ENCODE measurements at regions not wholly inside any gene's neighbourhood (a gene's known extent, or its start where the extent isn't known, plus 50 kb on each side); places are given as distances from the start of the nearest gene placed in this dataset.
"Not testable (repeated sequence)": the region's sequence is repeated elsewhere in the genome, so short reads cannot be mapped to it uniquely, and the experiment has no call there.

DNA sequence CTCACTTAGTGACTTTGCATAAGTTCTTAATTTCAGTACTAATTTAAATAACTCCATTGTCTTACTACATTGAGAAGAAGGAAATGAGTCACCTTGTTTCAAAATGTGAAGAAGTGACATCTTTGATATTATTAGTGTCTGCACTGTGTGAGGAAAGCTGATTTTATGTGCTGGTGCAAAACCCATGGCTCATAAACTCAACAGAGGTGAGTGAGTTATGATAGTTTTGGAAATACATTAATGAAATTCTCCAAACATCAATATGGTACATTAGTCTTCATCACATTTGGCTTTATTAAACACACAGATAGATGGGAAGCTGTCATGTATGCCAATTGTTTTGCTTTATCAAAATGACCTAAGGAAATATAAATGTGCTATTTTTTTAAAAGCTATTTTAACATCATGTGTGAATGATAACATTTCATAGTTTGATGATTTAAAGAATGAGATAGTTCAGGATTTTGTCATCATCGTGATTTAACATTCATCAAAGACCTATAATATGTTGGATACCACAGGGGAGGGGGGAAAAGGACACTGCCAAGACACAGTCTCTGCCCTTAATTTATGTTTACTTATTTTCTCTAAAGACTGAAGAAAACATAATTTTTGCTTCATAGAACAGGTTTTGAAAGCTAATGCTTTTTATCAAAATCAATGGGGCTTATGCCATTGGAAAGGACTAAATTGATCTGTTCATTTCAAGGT is 902.3 kb upstream of the SLITRK1 start:
- Mint-ChIP-seq H3K4me3 (no peak overlapping the region), H3K36me3 (ENCODE audit: low read depth) (no peaks in the 10 kb centered on the region), H3K4me1 (ENCODE audit: low read depth) (no peaks in the 10 kb centered on the region)

DNA sequence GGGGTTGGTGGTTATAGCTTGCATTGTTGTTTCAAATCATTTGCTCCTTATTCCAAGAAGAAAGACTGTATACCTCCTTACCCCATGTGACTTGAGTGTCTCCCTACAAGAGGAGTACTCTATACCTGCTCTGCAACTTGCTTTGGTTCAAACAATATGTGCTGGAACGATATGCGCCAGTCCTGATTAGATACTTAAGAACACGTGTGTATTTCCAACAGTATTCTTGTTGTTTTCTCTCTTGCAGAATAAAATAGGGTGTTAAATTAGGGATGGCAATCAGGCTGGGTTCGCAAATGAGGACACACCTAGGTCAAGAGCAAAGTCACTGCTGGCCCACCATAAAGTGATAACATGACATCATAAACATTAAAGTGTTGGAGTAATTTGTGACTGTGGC is 895.0 kb upstream of the SLITRK1 start:
- H3K27ac Mint-ChIP-seq, result no peak overlapping the region
- DNase-seq (ENCODE audit: low spot score), result no peak
- no peaks in the 10 kb centered on the region for H3K27me3 Mint-ChIP-seq (ENCODE audit: low read depth)
- no peaks in the 10 kb centered on the region for H3K9me3 Mint-ChIP-seq
- H3K36me3 Mint-ChIP-seq (ENCODE audit: low read depth), result no peaks in the 10 kb centered on the region
- no peak overlapping the region for H3K4me3 Mint-ChIP-seq
- H3K4me1 Mint-ChIP-seq (ENCODE audit: low read depth), result no peaks in the 10 kb centered on the region

More for the DNA sequence above, 902.3 kb upstream of the SLITRK1 start:
- no peak overlapping the region for H3K27ac Mint-ChIP-seq
- no peak for DNase-seq (ENCODE audit: low spot score)
- H3K27me3 Mint-ChIP-seq (ENCODE audit: low read depth), result no peaks in the 10 kb centered on the region
- H3K9me3 Mint-ChIP-seq, result peaks cover 16% of the 10 kb centered on the region

DNA sequence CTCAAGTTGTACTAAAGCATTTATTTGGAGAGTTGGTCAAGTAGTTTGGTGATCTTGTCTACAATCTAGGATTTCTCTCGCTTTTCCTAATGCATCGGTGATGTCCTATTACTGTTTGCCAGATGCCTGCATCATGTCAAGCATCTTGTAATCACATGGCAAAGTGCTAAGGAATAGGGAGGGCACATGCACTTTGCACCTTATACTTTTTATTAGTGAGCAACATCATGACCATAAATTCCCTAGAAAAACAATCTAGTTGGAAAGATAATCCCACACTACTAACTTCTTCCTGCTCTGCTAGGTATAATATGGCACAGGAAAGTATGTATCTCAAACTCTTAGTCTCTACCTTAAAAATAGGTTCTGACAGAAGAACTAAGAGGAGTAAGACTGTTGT is 894.3 kb upstream of the SLITRK1 start:
- DNase-seq (ENCODE audit: low spot score), result no peak
- H3K27me3 Mint-ChIP-seq (ENCODE audit: low read depth), result no peaks in the 10 kb centered on the region
- H3K4me3 Mint-ChIP-seq, result no peak overlapping the region
- H3K27ac Mint-ChIP-seq, result no peak overlapping the region
- H3K9me3 Mint-ChIP-seq, result no peaks in the 10 kb centered on the region
- H3K36me3 Mint-ChIP-seq (ENCODE audit: low read depth), result no peaks in the 10 kb centered on the region
- no peaks in the 10 kb centered on the region for H3K4me1 Mint-ChIP-seq (ENCODE audit: low read depth)

DNA sequence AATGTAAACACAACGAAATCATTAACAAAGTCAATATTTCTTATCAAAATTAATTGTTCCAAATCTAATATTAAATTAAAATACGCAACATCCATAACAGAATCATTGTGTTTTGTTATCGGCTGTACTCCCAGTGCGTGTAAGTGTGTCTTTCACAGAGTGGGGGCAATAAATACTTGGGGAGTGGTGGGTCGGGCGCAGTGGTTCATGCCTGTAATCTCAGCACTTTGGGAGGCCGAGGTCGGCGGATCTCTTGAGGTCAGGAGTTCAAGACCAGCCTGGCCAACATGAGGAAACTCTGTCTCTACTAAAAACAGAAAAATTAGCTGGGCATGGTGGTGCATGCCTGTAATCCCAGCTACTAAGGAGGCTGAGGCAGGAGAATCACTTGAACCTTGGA is 893.6 kb upstream of the SLITRK1 start:
- H3K27ac Mint-ChIP-seq; H3K9me3 Mint-ChIP-seq; H3K27me3 Mint-ChIP-seq (ENCODE audit: low read depth); H3K4me1 Mint-ChIP-seq (ENCODE audit: low read depth); H3K36me3 Mint-ChIP-seq (ENCODE audit: low read depth); DNase-seq (ENCODE audit: low spot score); H3K4me3 Mint-ChIP-seq: not testable (repeated sequence)

DNA sequence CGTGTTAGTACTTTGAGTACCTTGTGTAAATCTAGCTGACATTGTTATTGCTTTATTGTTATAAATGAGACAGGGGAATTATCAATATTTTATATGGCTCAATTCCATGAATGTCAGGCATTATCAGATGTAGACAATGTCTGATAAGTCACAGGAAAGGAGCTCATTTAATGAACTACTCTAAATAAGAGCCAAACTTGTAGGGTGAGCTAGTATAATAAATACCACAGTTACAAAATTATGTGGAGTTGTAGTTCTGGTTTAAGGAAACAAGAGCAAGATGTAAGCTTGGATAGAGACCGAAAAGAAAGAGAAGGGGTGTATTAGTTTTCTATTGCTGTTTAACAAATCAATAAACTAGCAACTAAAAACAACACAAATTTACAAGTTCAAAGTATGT is 891.8 kb upstream of the SLITRK1 start:
- H3K4me3 Mint-ChIP-seq, result no peak overlapping the region
- H3K4me1 Mint-ChIP-seq (ENCODE audit: low read depth), result no peaks in the 10 kb centered on the region
- DNase-seq (ENCODE audit: low spot score), result no peak
- H3K27me3 Mint-ChIP-seq (ENCODE audit: low read depth), result no peaks in the 10 kb centered on the region
- no peaks in the 10 kb centered on the region for H3K36me3 Mint-ChIP-seq (ENCODE audit: low read depth)
- no peaks in the 10 kb centered on the region for H3K9me3 Mint-ChIP-seq
- H3K27ac Mint-ChIP-seq, result no peak overlapping the region

DNA sequence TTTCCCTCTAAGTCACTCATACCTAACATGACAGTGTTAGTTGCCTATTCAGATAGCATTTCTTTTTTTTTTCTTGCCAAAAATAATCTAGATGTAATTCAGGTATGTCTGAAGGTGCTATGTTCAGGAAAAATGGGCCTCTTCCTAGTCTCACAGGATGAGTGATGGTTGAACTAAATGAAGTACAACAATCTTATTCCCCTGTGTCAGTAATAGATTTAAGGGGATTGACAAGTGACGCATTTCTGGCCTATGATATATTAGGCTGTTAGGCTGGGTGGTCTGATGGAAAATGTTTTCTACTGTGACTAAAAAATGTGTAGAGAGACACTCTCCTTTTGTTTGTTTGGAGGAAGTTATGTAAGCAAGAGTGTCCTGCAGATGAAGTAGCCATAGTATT is 878.7 kb upstream of the SLITRK1 start:
- Mint-ChIP-seq H3K27me3 (ENCODE audit: low read depth) (no peaks in the 10 kb centered on the region), H3K27ac (no peak overlapping the region), H3K4me3 (no peak overlapping the region), H3K36me3 (ENCODE audit: low read depth) (no peaks in the 10 kb centered on the region), H3K4me1 (ENCODE audit: low read depth) (no peaks in the 10 kb centered on the region), H3K9me3 (peaks cover 4% of the 10 kb centered on the region)
- DNase-seq (ENCODE audit: low spot score), result no peak

DNA sequence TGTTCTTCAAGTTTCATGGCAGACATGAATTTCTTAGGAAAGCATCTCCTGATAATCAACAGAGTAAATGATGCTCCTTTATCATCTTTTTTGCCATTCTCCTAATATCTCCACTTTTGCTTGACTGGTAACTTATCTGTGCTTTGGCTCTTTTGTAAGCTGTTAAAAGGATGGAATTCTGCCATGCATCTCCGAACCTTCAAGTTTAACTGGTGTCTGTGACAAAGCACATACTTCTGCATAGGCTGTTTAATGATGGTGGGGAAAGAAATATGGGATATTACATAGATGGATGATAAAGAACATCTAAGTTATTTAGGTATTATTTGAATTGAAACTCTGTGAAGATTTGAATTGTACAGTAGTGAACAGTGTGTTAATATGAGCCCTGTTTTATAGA is 866.9 kb upstream of the SLITRK1 start:
- Mint-ChIP-seq H3K36me3 (ENCODE audit: low read depth) (no peaks in the 10 kb centered on the region), H3K27ac (no peak overlapping the region), H3K4me3 (no peak overlapping the region), H3K27me3 (ENCODE audit: low read depth) (no peaks in the 10 kb centered on the region), H3K9me3 (peaks cover 5% of the 10 kb centered on the region), H3K4me1 (ENCODE audit: low read depth) (no peaks in the 10 kb centered on the region)
- DNase-seq (ENCODE audit: low spot score), result no peak

DNA sequence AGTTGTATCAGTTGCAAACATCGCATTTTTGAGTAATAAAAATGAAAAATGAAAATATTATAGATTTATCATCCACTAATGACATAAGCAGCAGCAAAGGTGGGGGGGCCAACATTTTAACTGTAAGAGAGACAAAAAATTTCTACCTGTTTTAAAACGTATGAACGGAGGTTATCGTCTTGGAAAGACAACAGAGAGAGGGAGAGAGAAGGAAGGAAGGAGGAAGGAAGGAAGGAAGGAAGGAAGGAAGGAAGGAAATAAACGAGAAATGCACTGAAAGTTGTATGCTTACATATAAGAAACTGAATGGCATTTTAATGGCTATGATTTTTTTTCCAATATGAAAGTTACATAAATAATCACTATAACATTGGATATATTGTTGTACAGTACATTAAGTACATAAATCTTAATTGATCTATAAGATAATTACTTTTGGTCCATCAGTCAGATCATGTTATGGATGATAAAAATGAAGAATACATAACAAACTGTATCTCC is 862.8 kb upstream of the SLITRK1 start:
- no peak for DNase-seq (ENCODE audit: low spot score)
- H3K27me3 Mint-ChIP-seq (ENCODE audit: low read depth), result no peaks in the 10 kb centered on the region
- no peaks in the 10 kb centered on the region for H3K4me1 Mint-ChIP-seq (ENCODE audit: low read depth)
- no peak overlapping the region for H3K4me3 Mint-ChIP-seq
- H3K9me3 Mint-ChIP-seq, result no peaks in the 10 kb centered on the region
- H3K36me3 Mint-ChIP-seq (ENCODE audit: low read depth), result no peaks in the 10 kb centered on the region
- H3K27ac Mint-ChIP-seq, result no peak overlapping the region

DNA sequence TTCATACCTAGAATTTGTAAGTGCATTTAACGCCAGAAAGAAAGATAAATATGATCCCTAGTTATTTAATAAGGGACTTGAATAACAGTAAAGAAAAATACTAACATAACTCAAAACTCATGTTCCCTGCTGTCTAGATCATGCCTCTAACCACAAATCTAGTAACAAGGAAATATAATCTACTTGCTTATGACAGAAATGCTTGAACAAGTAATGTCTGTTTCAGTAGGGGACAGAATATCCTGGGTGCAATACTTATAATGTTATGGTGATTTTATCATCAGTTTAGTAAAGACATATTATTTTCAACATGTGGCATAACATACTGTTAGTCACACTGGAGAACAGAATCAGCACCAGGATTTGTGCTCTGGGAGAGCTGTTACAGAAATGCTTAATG is 861.9 kb upstream of the SLITRK1 start:
- Mint-ChIP-seq H3K9me3 (no peaks in the 10 kb centered on the region), H3K4me1 (ENCODE audit: low read depth) (no peaks in the 10 kb centered on the region), H3K36me3 (ENCODE audit: low read depth) (no peaks in the 10 kb centered on the region), H3K27me3 (ENCODE audit: low read depth) (no peaks in the 10 kb centered on the region), H3K4me3 (no peak overlapping the region), H3K27ac (no peak overlapping the region)
- DNase-seq (ENCODE audit: low spot score), result no peak

DNA sequence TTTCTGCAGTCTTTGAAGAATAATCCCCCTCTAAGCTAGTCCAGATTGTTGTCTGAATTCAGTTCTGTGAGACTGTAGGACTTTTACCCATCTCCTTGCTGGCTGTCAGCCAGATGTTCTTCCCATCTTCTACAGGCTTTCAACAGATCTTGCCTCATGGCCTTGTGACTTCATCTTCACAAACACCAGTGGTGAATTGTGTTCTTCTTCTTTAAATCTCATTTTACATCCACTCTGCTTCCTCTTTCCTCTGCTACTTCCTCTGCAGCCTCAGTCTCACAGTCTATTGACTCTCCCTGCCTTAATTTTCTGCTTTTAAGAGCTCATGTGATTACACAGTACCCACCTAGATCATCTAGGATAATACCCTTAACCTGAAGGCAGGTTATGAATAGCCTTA is 859.0 kb upstream of the SLITRK1 start:
- Mint-ChIP-seq H3K27me3 (ENCODE audit: low read depth) (no peaks in the 10 kb centered on the region), H3K9me3 (peaks cover 15% of the 10 kb centered on the region), H3K4me3 (no peak overlapping the region), H3K4me1 (ENCODE audit: low read depth) (no peaks in the 10 kb centered on the region), H3K27ac (no peak overlapping the region), H3K36me3 (ENCODE audit: low read depth) (no peaks in the 10 kb centered on the region)
- no peak for DNase-seq (ENCODE audit: low spot score)

DNA sequence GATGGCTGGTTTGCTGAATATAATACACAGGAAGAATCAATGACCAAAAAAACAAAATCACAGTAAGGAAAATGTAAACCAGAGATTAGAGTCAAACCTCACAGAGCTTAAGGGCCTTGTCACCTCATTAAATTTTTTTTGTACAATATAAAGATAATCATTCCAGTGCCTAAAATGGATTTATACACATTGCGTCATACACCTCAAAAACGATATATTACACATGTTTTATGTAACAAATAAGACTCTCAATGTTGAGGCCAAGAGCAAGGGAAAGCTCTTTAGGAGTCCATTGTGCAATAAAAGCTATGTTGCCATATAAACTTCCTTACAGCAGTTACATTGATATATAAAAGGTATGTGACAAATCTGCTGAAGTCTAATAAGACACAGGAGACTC is 856.7 kb upstream of the SLITRK1 start:
- H3K4me3 Mint-ChIP-seq, result no peak overlapping the region
- no peaks in the 10 kb centered on the region for H3K36me3 Mint-ChIP-seq (ENCODE audit: low read depth)
- DNase-seq (ENCODE audit: low spot score), result no peak
- no peak overlapping the region for H3K27ac Mint-ChIP-seq
- peaks cover 24% of the 10 kb centered on the region for H3K9me3 Mint-ChIP-seq
- no peaks in the 10 kb centered on the region for H3K27me3 Mint-ChIP-seq (ENCODE audit: low read depth)
- H3K4me1 Mint-ChIP-seq (ENCODE audit: low read depth), result no peaks in the 10 kb centered on the region

DNA sequence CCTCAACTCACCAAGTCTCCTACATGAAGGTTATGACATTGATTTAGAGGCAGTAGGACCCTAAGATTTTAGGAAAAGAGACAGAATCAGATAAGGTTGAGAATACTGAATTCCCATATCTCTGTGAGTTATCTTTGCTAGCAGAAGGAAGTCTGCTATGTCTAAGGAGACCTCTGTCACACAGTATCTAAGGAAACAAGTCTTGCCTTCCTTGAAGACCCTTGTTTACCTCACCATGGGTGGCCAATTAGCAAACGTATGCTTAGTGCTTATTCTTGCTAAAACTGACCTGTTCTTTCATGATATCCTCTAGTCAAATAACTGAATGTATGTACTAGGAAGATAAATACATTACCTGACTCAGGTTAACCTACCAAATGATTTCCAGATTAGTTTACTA is 855.4 kb upstream of the SLITRK1 start:
- Mint-ChIP-seq H3K27me3 (ENCODE audit: low read depth) (no peaks in the 10 kb centered on the region), H3K9me3 (peaks cover 24% of the 10 kb centered on the region), H3K4me1 (ENCODE audit: low read depth) (no peaks in the 10 kb centered on the region), H3K4me3 (no peak overlapping the region), H3K27ac (no peak overlapping the region), H3K36me3 (ENCODE audit: low read depth) (no peaks in the 10 kb centered on the region)
- no peak for DNase-seq (ENCODE audit: low spot score)

DNA sequence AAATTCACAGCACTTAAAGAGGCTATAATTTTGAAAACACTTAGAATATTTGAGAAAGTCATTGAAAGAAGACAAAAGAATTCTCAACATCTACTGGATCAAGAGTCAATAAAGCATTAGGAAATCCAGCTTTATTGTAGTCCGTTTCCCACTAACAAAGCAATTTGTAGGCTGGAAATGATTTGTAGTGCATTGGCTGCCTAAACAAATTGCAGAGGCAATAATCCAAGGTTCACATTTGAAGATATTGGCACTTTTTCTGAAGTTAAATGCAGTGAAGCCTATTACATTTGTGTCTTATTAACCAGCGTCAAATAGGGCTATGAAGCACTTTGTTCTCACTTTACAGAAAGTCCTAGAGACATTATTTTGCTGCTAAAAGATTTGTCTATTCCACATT is 848.1 kb upstream of the SLITRK1 start:
- no peak for DNase-seq (ENCODE audit: low spot score)
- H3K4me3 Mint-ChIP-seq, result no peak overlapping the region
- peaks cover 3% of the 10 kb centered on the region for H3K9me3 Mint-ChIP-seq
- no peak overlapping the region for H3K27ac Mint-ChIP-seq
- no peaks in the 10 kb centered on the region for H3K27me3 Mint-ChIP-seq (ENCODE audit: low read depth)
- no peaks in the 10 kb centered on the region for H3K36me3 Mint-ChIP-seq (ENCODE audit: low read depth)
- no peaks in the 10 kb centered on the region for H3K4me1 Mint-ChIP-seq (ENCODE audit: low read depth)

DNA sequence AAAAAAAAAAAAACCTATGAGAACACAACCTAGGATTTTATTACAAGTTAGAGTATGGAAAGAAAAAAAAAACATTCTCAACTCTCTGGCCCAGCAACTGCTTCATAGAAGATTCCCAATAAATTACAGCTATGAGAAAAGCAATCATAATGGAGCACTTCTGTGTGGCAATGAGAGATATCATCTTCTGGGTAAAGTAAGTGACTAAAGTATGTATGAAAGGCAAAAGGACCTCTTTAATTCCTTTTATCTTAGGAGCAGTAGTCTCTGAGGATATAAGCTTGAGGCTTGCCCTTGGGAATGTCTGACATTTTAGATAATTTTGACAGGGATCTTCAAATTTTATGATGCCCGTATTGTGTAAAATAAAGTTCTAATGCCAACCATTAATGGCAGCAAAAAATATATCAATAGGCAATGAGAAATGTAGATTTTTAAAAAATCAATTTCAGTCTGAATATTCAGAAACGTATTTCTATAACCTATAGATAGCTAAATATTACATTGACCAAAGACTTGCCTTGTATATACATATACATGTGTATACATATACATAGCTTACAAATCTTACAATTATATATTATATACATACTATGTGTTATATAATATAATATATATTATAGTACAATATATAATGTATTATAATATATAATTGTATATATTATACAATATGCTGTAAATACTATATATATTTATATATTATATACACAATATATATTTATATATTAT is 823.9 kb upstream of the SLITRK1 start:
- no peaks in the 10 kb centered on the region for H3K4me1 Mint-ChIP-seq (ENCODE audit: low read depth)
- H3K27ac Mint-ChIP-seq, result no peak overlapping the region
- no peaks in the 10 kb centered on the region for H3K27me3 Mint-ChIP-seq (ENCODE audit: low read depth)
- no peaks in the 10 kb centered on the region for H3K36me3 Mint-ChIP-seq (ENCODE audit: low read depth)
- no peak for DNase-seq (ENCODE audit: low spot score)
- H3K9me3 Mint-ChIP-seq, result peaks cover 5% of the 10 kb centered on the region
- H3K4me3 Mint-ChIP-seq, result no peak overlapping the region

DNA sequence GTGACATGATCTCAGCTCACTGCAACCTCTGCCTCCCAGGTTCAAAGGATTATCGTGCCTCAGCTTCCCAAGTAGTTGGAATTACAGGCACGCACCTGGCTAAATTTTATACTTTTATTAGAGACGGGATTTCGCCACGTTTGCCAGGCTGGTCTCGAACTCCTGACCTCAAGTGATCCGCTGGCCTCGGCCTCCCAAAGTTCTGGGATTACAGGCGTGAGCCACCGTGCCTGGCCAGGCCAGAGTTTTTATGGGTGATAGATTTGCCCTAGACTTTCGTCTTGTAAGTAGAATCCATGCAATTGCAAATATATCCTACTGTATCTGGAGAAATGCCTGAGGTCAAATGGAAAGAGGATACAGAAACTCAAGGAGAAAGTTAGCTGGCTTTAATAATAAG is 819.9 kb upstream of the SLITRK1 start:
- Mint-ChIP-seq H3K36me3 (ENCODE audit: low read depth) (no peaks in the 10 kb centered on the region), H3K4me1 (ENCODE audit: low read depth) (no peaks in the 10 kb centered on the region), H3K27ac (no peak overlapping the region), H3K27me3 (ENCODE audit: low read depth) (no peaks in the 10 kb centered on the region), H3K9me3 (peaks cover 11% of the 10 kb centered on the region), H3K4me3 (no peak overlapping the region)
- DNase-seq (ENCODE audit: low spot score), result no peak
